K562 (cell line): ENCODE measurements at regions not wholly inside any gene's neighbourhood (a gene's known extent, or its start where the extent isn't known, plus 50 kb on each side); places are given as distances from the start of the nearest gene placed in this dataset.
A peak's percentile ranks its signal among the peaks of the same experiment; 100 is the strongest.

Experiments used
- ATAC-seq: fragments of 200-7000 bp; cut with Tn5 transposase; 3 replicates; pipeline ENCODE4 v1.9.1; 2020; ENCODE audit warnings: moderate library complexity
- BruUV-seq: library from RNA; stranded (reverse); fragments of 400-500 nt; replicated peaks from 2 replicates; lab custom pipeline; 2021; lab: Mats Ljungman, UMichigan
- CTCF ChIA-PET: fragments of 300-600 bp; formaldehyde crosslinking; extraction: SDS; loops from one replicate; lab custom pipeline; 2021; ENCODE audit warnings: low intra/inter-chr PET ratio; lab: Yijun Ruan, JAX
- POLR2A ChIA-PET: fragments of 300-600, 350-650 bp; sonication (Branson Sonifier 250); formaldehyde crosslinking; extraction: SDS; loops from one replicate; lab custom pipeline; 2021; ENCODE audit warnings: antibody characterized with exemption, inconsistent platforms; lab: Yijun Ruan, JAX
- DNase-seq, 4 experiments: peaks; one replicate each; pipeline versions ENCODE4 v3.0.0 to v3.0.0-alpha.2; 2011 to 2018; ENCODE audit warnings: low spot score in 3 of 4, mixed read lengths in 3 of 4; ENCODE audit errors: extremely low read depth in 1 of 4
- FAIRE-seq: peaks from 2 replicates; lab custom pipeline; 2011; peaks lifted over from hg19 to GRCh38; lab: Jason Lieb, UNC
- H2AFZ ChIP-seq: 2 replicates; pipeline ENCODE4 v1.6.0; 2011; ENCODE audit warnings: low read depth, low read length, control low read depth, inconsistent platforms
- H3K27ac ChIP-seq: fragments of 200-600 bp; 3 replicates; pipeline ENCODE4 v1.8.0; 2011; ENCODE audit warnings: low read depth, mild to moderate bottlenecking, control low read depth, inconsistent platforms, low read length, moderate library complexity, mixed read lengths; ENCODE audit errors: extremely low read depth
- H3K27me3 ChIP-seq, 2 experiments: fragments of 300-600 bp in 1 of 2; 2 replicates in 1 of 2; 3 replicates in 1 of 2; pipeline versions ENCODE4 v1.6.0 to v1.8.0; 2011; ENCODE audit warnings: inconsistent platforms in 2 of 2, low read length in 2 of 2, mild to moderate bottlenecking in 1 of 2, mixed read lengths in 1 of 2, moderate library complexity in 1 of 2; ENCODE audit not compliant: control insufficient read depth in 2 of 2, insufficient read depth in 2 of 2
- H3K36me3 ChIP-seq: fragments of 300-600 bp; 3 replicates; pipeline ENCODE4 v1.8.0; 2011; ENCODE audit warnings: mild to moderate bottlenecking, low read length, inconsistent platforms; ENCODE audit not compliant: control insufficient read depth, insufficient read depth
- H3K4me1 ChIP-seq, 2 experiments: fragments of 200-600 bp in 1 of 2; replicated peaks in 1 of 2; 2 replicates in 1 of 2; 3 replicates in 1 of 2; pipeline versions ENCODE4 v1.5.1 to v1.8.0; 2011; ENCODE audit warnings: inconsistent platforms in 2 of 2, low read length in 2 of 2, mild to moderate bottlenecking in 1 of 2, mixed read lengths in 1 of 2, moderate library complexity in 1 of 2; ENCODE audit not compliant: control insufficient read depth in 2 of 2, insufficient read depth in 2 of 2
- H3K4me2 ChIP-seq: 2 replicates; pipeline ENCODE4 v1.6.1; 2011; ENCODE audit warnings: low read length, control low read depth, inconsistent platforms, mixed read lengths; ENCODE audit not compliant: insufficient read depth
- H3K4me3 ChIP-seq: fragments of 200-600 bp; sonication (generic), shearing (Covaris generic); 2 replicates; pipeline ENCODE4 v1.5.1; 2016; ENCODE audit warnings: control low read depth, inconsistent platforms
- H3K79me2 ChIP-seq: fragments of 200-600 bp; 3 replicates; pipeline ENCODE4 v1.8.0; 2011; ENCODE audit warnings: low read length, inconsistent platforms; ENCODE audit not compliant: control insufficient read depth, insufficient read depth
- H3K9ac ChIP-seq, 2 experiments: 2 replicates each; pipeline versions ENCODE4 v1.6.0 to v1.6.1; 2011; ENCODE audit warnings: low read depth in 2 of 2, low read length in 2 of 2, control low read depth in 1 of 2, inconsistent platforms in 1 of 2, mild to moderate bottlenecking in 1 of 2, mixed read lengths in 1 of 2; ENCODE audit not compliant: insufficient read depth in 1 of 2
- H3K9me1 ChIP-seq: one replicate; pipeline ENCODE4 v1.6.0; 2011; ENCODE audit warnings: inconsistent platforms, mild to moderate bottlenecking, low read length, moderate library complexity; ENCODE audit not compliant: control insufficient read depth, insufficient read depth
- H3K9me3 ChIP-seq: replicated peaks from 2 replicates; pipeline ENCODE4 v1.5.1; 2011; ENCODE audit warnings: low read depth, low read length, inconsistent platforms; ENCODE audit not compliant: control insufficient read depth, insufficient read depth
- H4K20me1 ChIP-seq: replicated peaks from 2 replicates; pipeline ENCODE4 v1.6.1; 2011; ENCODE audit warnings: low read length, inconsistent platforms, mixed read lengths; ENCODE audit not compliant: control insufficient read depth, insufficient read depth
- CTCF ChIP-seq, 3 experiments: IDR thresholded peaks in 2 of 3; conservative IDR thresholded peaks in 1 of 3; 2 replicates each; pipeline ENCODE4 v1.5.1; 2011 to 2012; ENCODE audit warnings: low read length in 3 of 3, mild to moderate bottlenecking in 3 of 3, control low read depth in 2 of 3, improper control_type of control experiment in 1 of 3, inconsistent platforms in 1 of 3, low read depth in 1 of 3, mixed read lengths in 1 of 3, moderate library complexity in 1 of 3; ENCODE audit not compliant: insufficient read depth in 2 of 3
- MCM7 ChIP-seq, 2 experiments: fragments of 450-650 bp; IDR thresholded peaks; 2 replicates each; pipeline ENCODE4 v1.6.1; 2016 to 2018
- SMAD4 ChIP-seq: fragments of 250-450 bp; sonication (Bioruptor Pico); conservative IDR thresholded peaks from 2 replicates; pipeline ENCODE4 v1.8.0; 2021; ENCODE audit warnings: inconsistent platforms, mild to moderate bottlenecking, moderate library complexity
- TEAD4 ChIP-seq, 2 experiments: sonication (generic) in 1 of 2; formaldehyde crosslinking in 1 of 2; IDR thresholded peaks; 2 replicates each; pipeline versions ENCODE4 v1.6.1 to v1.8.0; 2012 to 2022; ENCODE audit warnings: borderline replicate concordance in 1 of 2, inconsistent platforms in 1 of 2, low read length in 1 of 2, mild to moderate bottlenecking in 1 of 2, missing genetic modification reagents in 1 of 2
- WGBS: fragments of 100-300 bp; shearing (Covaris generic); methylation state at CpG from one replicate; pipeline ENCODE4 v1.1.6; 2016; ENCODE audit warnings: low coverage, mixed read lengths; ENCODE audit not compliant: insufficient coverage; ENCODE audit errors: missing lambda C conversion rate; 5-methylcytosine and 5-hydroxymethylcytosine counted together
- in situ Hi-C: fragments of 300-500 bp; cut with MboI; formaldehyde crosslinking; loops from 4 replicates; pipeline ENCODE4 v1.15.0; 2018; ENCODE audit warnings: inconsistent platforms, mixed read lengths
- intact Hi-C: fragments of 100-400 bp; cut with micrococcal nuclease; formaldehyde crosslinking; loops from 2 replicates; pipeline ENCODE4 v1.14.2; 2022

GRCh38 chr1:79355090-79355489 lies 348.6 kb upstream of the ADGRL4 start (continued):
- TF ChIP-seq TEAD4 (IDR thresholded peaks at IDR 0.05; ENCODE audit: low read length) (no peak), TEAD4 (CRISPR knock-in tag; IDR thresholded peaks at IDR 0.05; ENCODE audit: borderline replicate concordance) (no peak)

- no peaks in the 10 kb centered on the region for H3K36me3 ChIP-seq
- H3K9me3 ChIP-seq: no peaks in the 10 kb centered on the region
- no peaks in the 10 kb centered on the region for H4K20me1 ChIP-seq
- in situ Hi-C loops (no loop called here), intact Hi-C loops (loop anchor here (5.0 kb wide), 1 partner anchor 1206 kb away; no protein-coding TSS in a partner anchor)
- H3K79me2 ChIP-seq: no peaks in the 10 kb centered on the region
- no peak overlapping the region for H2AFZ ChIP-seq
- BruUV-seq: no TSS peak
- 0% methylated on average over 4 of the region's 4 CpGs for WGBS
- peak in 1 of 4 experiments; percentile 0 for DNase-seq
- FAIRE-seq: no peak
- H3K9me1 ChIP-seq: no peaks in the 10 kb centered on the region
- CTCF ChIA-PET: no interaction called here
- no peak overlapping the region for H3K4me3 ChIP-seq
- POLR2A ChIA-PET: no interaction called here
- H3K4me1 ChIP-seq: no peaks in the 10 kb centered on the region
- no peaks in the 10 kb centered on the region for H3K27me3 ChIP-seq
- ATAC-seq: no peak
- no peak overlapping the region for H3K27ac ChIP-seq
- no peak overlapping the region for H3K9ac ChIP-seq
- TF ChIP-seq SMAD4 (CRISPR knock-in tag) (no peak), MCM7 (IDR thresholded peaks at IDR 0.05) (no peak), CTCF (IDR thresholded peaks at IDR 0.05 in 2 of 3, conservative IDR thresholded peaks at IDR 0.05 in 1 of 3; ENCODE audit: insufficient read depth in 2 of 3, low read depth in 1 of 3, low read length in 3 of 3) (0 out of 6 replicates have a peak, but pooled peaks of 1 of the 3 experiments have one; percentile 18)
- H3K4me2 ChIP-seq: no peak overlapping the region
These were observed 346.7 kb upstream of the ADGRL4 start for GRCh38 chr1:79353224-79353623.
